ENCODE measurements at regions not wholly inside any gene's neighbourhood (a gene's known extent, or its start where the extent isn't known, plus 50 kb on each side); places are given as distances from the start of the nearest gene placed in this dataset.
"Not testable (repeated sequence)": the region's sequence is repeated elsewhere in the genome, so short reads cannot be mapped to it uniquely, and the experiment has no call there.

DNA sequence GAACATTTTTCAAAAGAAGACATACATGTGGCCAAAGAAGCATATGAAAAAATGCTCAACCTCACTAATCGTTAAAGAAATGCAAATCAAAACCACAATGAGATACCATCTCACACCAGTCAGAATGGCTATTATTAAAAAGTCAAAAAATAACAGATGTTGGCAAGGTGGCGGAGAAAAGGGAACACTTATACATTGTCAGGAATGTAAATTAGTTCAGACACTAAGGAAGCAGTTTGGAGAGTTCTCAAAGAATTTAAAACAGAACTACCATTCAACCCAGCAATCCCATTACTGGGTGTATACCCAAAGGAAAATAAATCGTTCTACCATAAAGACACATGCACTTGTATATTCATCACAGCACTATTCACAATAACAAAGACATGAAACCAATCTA, 106.9 kb downstream of the APTX start:
- DNase-seq: not testable (repeated sequence)

DNA sequence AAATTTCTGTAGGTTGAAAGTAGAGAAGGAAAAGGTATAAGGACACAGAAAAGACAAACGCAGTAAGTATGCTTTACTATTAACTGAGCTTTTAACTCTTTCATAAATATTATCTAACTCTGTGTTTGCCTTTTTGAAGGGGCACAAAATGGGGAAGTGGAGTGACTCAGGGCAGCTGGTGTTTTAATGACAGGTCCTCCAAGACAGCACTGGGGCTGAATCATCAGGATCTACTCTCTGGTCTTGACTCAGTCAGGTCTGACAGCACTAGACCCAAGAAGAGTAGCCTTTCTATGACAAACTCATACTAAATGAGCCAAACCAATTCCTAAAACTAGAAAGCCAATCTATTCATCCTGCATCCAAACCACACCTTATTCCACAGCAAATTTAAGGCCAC, 102.2 kb downstream of the APTX start:
- no peak for DNase-seq

GRCh38 chr9:32899761-32900160, 101.7 kb downstream of the APTX start:
- no peak for DNase-seq

DNA sequence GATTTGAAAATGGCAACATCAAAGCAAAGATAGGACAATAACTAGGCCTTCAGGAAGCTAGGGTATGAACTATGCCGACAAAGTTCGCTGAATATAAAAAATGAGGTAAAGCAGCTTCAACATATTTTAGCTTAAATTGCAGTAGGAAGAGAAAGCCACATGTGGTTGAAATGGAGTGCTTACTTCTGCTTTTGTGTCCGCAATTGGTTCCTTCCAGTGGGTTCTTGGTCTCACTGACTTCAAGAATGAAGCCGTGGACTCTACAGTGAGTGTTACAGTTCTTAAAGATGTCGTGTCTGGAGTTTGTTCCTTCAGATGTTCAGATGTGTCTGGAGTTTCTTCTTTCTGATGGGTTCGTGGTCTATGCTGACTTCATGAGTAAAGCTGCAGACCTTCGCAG, 95.2 kb downstream of the APTX start:
- DNase-seq: no peak

DNA sequence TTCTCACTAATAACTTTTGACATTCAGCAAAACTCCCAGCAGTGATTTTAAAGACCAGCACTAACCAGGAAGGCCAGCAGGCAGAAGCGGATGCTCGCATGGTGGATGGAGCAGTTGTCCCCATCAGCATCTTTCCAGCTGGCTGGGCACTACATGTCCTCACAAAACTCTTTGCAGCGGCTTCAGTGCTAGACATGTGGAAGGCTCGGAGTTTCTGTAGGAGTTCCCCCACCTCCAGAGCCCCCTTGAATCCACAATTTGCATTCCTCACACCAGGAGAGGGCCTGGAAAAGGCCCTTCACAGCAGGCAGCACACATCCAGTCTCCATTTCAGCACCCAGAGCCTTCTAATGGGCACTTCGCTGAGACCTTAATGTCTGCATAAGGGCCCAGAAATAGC, 85.6 kb downstream of the APTX start:
- no peak for DNase-seq

DNA sequence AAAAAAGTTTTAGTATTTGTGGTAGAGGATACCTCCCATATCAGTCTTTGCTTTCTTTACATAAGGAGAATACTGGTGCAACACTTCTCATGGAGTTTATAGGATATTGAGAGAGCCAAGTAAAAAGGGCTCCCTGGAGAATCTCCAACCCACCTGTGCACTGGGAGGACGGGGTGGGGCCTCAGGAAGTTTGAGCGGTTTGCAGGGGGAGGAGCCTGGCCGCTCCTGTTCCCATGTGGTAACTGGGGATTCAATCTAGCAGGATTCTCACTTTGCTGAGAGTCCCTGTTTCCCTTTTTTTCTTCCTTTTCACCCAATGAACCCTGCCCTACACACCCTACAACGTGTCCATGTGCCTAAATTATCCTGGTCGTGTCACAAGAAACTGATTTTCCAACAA, 82.8 kb downstream of the APTX start:
- no peak for DNase-seq
